IMR-90 (cell line): ENCODE measurements at regions not wholly inside any gene's neighbourhood (a gene's known extent, or its start where the extent isn't known, plus 50 kb on each side); places are given as distances from the start of the nearest gene placed in this dataset.

Experiments used
- ATAC-seq: fragments of 200-7000 bp; cut with Tn5 transposase; 2 replicates; pipeline ENCODE4 v1.9.1; 2020; ENCODE audit warnings: low read depth, mild to moderate bottlenecking, moderate library complexity
- BruUV-seq: library from RNA; stranded (reverse); fragments of 400-500 nt; replicated peaks from 2 replicates; lab custom pipeline; 2021; lab: Mats Ljungman, UMichigan
- CTCF ChIA-PET: fragments of 300-600 bp; formaldehyde crosslinking; extraction: SDS; loops from one replicate; lab custom pipeline; 2021; ENCODE audit warnings: antibody characterized with exemption; lab: Yijun Ruan, JAX
- POLR2A ChIA-PET: fragments of 300-600 bp; sonication (Branson Sonifier 250); formaldehyde crosslinking; loops from one replicate; lab custom pipeline; 2022; ENCODE audit warnings: antibody characterized with exemption; ENCODE audit not compliant: unreplicated experiment; lab: Charles Lee
- DNase-seq: peaks from one replicate; pipeline ENCODE4 v3.0.0; 2013
- H2AFZ ChIP-seq: replicated peaks from 2 replicates; pipeline ENCODE3; 2013; ENCODE audit warnings: low read length, mild to moderate bottlenecking; ENCODE audit not compliant: poor library complexity
- H2AK5ac ChIP-seq: 2 replicates; pipeline ENCODE4 v1.6.1; 2013; ENCODE audit warnings: low read depth, low read length, inconsistent platforms
- H2AK9ac ChIP-seq: replicated peaks from 2 replicates; pipeline ENCODE3; 2013; ENCODE audit warnings: mild to moderate bottlenecking, low read depth, low read length, moderate library complexity; ENCODE audit not compliant: poor library complexity
- H2BK120ac ChIP-seq: 2 replicates; pipeline ENCODE4 v1.6.1; 2013; ENCODE audit warnings: low read depth, low read length, inconsistent platforms
- H2BK15ac ChIP-seq: 3 replicates; pipeline ENCODE4 v1.6.1; 2013; ENCODE audit warnings: low read depth, low read length, inconsistent platforms
- H2BK20ac ChIP-seq: 2 replicates; pipeline ENCODE4 v1.6.1; 2013; ENCODE audit warnings: low read depth, mild to moderate bottlenecking, inconsistent platforms, low read length, moderate library complexity
- H2BK5ac ChIP-seq: 2 replicates; pipeline ENCODE4 v1.6.1; 2013; ENCODE audit warnings: mild to moderate bottlenecking, low read depth, low read length, inconsistent platforms; ENCODE audit not compliant: poor library complexity, severe bottlenecking
- H3K14ac ChIP-seq: replicated peaks from 2 replicates; pipeline ENCODE4 v1.6.1; 2013; ENCODE audit warnings: low read depth, low read length, inconsistent platforms
- H3K18ac ChIP-seq: 2 replicates; pipeline ENCODE4 v1.6.1; 2013; ENCODE audit warnings: low read depth, low read length, control low read depth
- H3K23ac ChIP-seq: 2 replicates; pipeline ENCODE4 v1.6.1; 2013; ENCODE audit warnings: low read depth, low read length, inconsistent platforms
- H3K27ac ChIP-seq: 2 replicates; pipeline ENCODE4 v1.5.1; 2013; ENCODE audit warnings: mild to moderate bottlenecking, control low read depth, low read length; ENCODE audit not compliant: insufficient read depth
- H3K27me3 ChIP-seq: 2 replicates; pipeline ENCODE4 v1.6.1; 2013; ENCODE audit warnings: low read length; ENCODE audit not compliant: control insufficient read depth, insufficient read depth
- H3K36me3 ChIP-seq: 2 replicates; pipeline ENCODE4 v1.6.1; 2013; ENCODE audit warnings: low read length, mixed read lengths; ENCODE audit not compliant: control insufficient read depth, insufficient read depth
- H3K4ac ChIP-seq: 2 replicates; pipeline ENCODE4 v1.6.1; 2013; ENCODE audit warnings: low read depth, low read length, inconsistent platforms
- H3K4me1 ChIP-seq: 2 replicates; pipeline ENCODE4 v1.6.1; 2013; ENCODE audit warnings: low read length, mixed read lengths; ENCODE audit not compliant: control insufficient read depth, insufficient read depth
- H3K4me2 ChIP-seq: 2 replicates; pipeline ENCODE4 v1.6.1; 2013; ENCODE audit warnings: low read depth, mild to moderate bottlenecking, control low read depth, low read length, moderate library complexity
- H3K4me3 ChIP-seq: 2 replicates; pipeline ENCODE4 v1.5.1; 2013; ENCODE audit warnings: low read depth, mild to moderate bottlenecking, control low read depth, low read length, moderate library complexity; ENCODE audit not compliant: insufficient read depth
- H3K56ac ChIP-seq: 2 replicates; pipeline ENCODE4 v1.6.1; 2013; ENCODE audit warnings: low read length, inconsistent platforms; ENCODE audit not compliant: insufficient read depth; ENCODE audit errors: extremely low read depth
- H3K79me1 ChIP-seq, 2 experiments: 2 replicates each; pipeline ENCODE4 v1.6.1; 2013; ENCODE audit warnings: low read length in 2 of 2, inconsistent platforms in 1 of 2, low read depth in 1 of 2
- H3K9ac ChIP-seq: 2 replicates; pipeline ENCODE4 v1.6.1; 2013; ENCODE audit warnings: low read depth, low read length, control low read depth
- H3K9me1 ChIP-seq: 2 replicates; pipeline ENCODE4 v1.6.1; 2013; ENCODE audit warnings: low read length, inconsistent platforms; ENCODE audit not compliant: insufficient read depth
- H3K9me3 ChIP-seq: 2 replicates; pipeline ENCODE4 v1.6.1; 2013; ENCODE audit warnings: low read length; ENCODE audit not compliant: control insufficient read depth, insufficient read depth
- H4K20me1 ChIP-seq: 2 replicates; pipeline ENCODE4 v1.6.1; 2013; ENCODE audit warnings: low read length, inconsistent platforms; ENCODE audit not compliant: insufficient read depth
- H4K5ac ChIP-seq: 2 replicates; pipeline ENCODE4 v1.6.1; 2013; ENCODE audit warnings: mild to moderate bottlenecking, low read depth, low read length, control low read depth
- H4K8ac ChIP-seq, 2 experiments: 2 replicates each; pipeline ENCODE4 v1.6.1; 2013; ENCODE audit warnings: low read depth in 2 of 2, low read length in 2 of 2, control low read depth in 1 of 2, inconsistent platforms in 1 of 2
- H4K91ac ChIP-seq: 2 replicates; pipeline ENCODE4 v1.6.1; 2013; ENCODE audit warnings: low read depth, low read length, inconsistent platforms; ENCODE audit not compliant: insufficient read depth
- CEBPB ChIP-seq: IDR thresholded peaks from 2 replicates; pipeline ENCODE4 v1.6.1; 2012; ENCODE audit warnings: low read depth, low read length, improper control_type of control experiment
- MAFK ChIP-seq: IDR thresholded peaks from 2 replicates; pipeline ENCODE4 v1.6.1; 2012; ENCODE audit warnings: low read depth, low read length, improper control_type of control experiment
- MXI1 ChIP-seq: IDR thresholded peaks from 2 replicates; pipeline ENCODE4 v1.6.1; 2012; ENCODE audit warnings: low read depth, mild to moderate bottlenecking, low read length, moderate library complexity, borderline replicate concordance
- USF2 ChIP-seq: fragments of 150-350 bp; IDR thresholded peaks from 2 replicates; pipeline ENCODE4 v1.6.1; 2017; ENCODE audit warnings: mild to moderate bottlenecking, antibody characterized with exemption, low read length, low read depth
- WGBS, 2 experiments: methylation state at CpG; one replicate each; pipeline versions ENCODE4 v1.1.5 to v1.1.7; 2013; ENCODE audit warnings: missing lambda C conversion rate in 2 of 2; ENCODE audit not compliant: insufficient read length in 1 of 2; ENCODE audit errors: extremely low coverage in 2 of 2; 5-methylcytosine and 5-hydroxymethylcytosine counted together
- dilution Hi-C: fragments of 300-500 bp; cut with HindIII; formaldehyde crosslinking; loops from one replicate; pipeline ENCODE4 v1.14.3; 2018; ENCODE audit warnings: low sequenced_read_pairs; ENCODE audit not compliant: unreplicated experiment
- in situ Hi-C: fragments of 300-500 bp; cut with MboI; formaldehyde crosslinking; loops from 3 replicates; pipeline ENCODE4 v1.14.3; 2019; ENCODE audit warnings: low sequenced_read_pairs, inconsistent platforms, mixed read lengths
- intact Hi-C: fragments of 100-400 bp; cut with micrococcal nuclease; formaldehyde crosslinking; loops from 2 replicates; pipeline ENCODE4 v1.10.0; 2022

- dilution Hi-C loops (no loop called here), in situ Hi-C loops (no loop called here), intact Hi-C loops (no loop called here)
- no peak overlapping the region for H3K9ac ChIP-seq
- H2BK5ac ChIP-seq, result no peak overlapping the region
- no peak overlapping the region for H2AK9ac ChIP-seq
- no peak overlapping the region for H3K27ac ChIP-seq
- H3K56ac ChIP-seq, result no peak overlapping the region
- ATAC-seq, result no peak
- no peak overlapping the region for H3K14ac ChIP-seq
- peaks cover 20% of the 10 kb centered on the region for H3K9me3 ChIP-seq
- DNase-seq, result no peak
- no peak overlapping the region for H3K4me2 ChIP-seq
- H4K91ac ChIP-seq, result no peak overlapping the region
- BruUV-seq, result no TSS peak
- H3K36me3 ChIP-seq, result no peaks in the 10 kb centered on the region
- H3K18ac ChIP-seq, result no peak overlapping the region
- no peak overlapping the region for H2AFZ ChIP-seq
- H2BK15ac ChIP-seq, result no peak overlapping the region
- no peak overlapping the region for H4K5ac ChIP-seq
- no peak overlapping the region for H2BK20ac ChIP-seq
- no peaks in the 10 kb centered on the region for H3K27me3 ChIP-seq
- ChIA-PET CTCF (no interaction called here), POLR2A (no interaction called here)
- H4K20me1 ChIP-seq, result no peaks in the 10 kb centered on the region
- H3K79me1 ChIP-seq, result no peaks in the 10 kb centered on the region
- no peak overlapping the region for H4K8ac ChIP-seq
- no peaks in the 10 kb centered on the region for H3K9me1 ChIP-seq
- H2AK5ac ChIP-seq, result no peak overlapping the region
- H3K4me1 ChIP-seq, result no peaks in the 10 kb centered on the region
- H3K23ac ChIP-seq, result no peak overlapping the region
- H3K4me3 ChIP-seq, result no peak overlapping the region
- no peak overlapping the region for H3K4ac ChIP-seq
- TF ChIP-seq MAFK (no peak), USF2 (no peak), MXI1 (no peak), CEBPB (no peak)
- WGBS, 2 experiments, result no CpG with 5 or more reads among the region's 1 CpG
- H2BK120ac ChIP-seq, result no peak overlapping the region
Observed at GRCh38 chr10:25687521-25687920, 246.5 kb upstream of the MYO3A start.
